GM21360 (cell line): ENCODE measurements at regions not wholly inside any gene's neighbourhood (a gene's known extent, or its start where the extent isn't known, plus 50 kb on each side); places are given as distances from the start of the nearest gene placed in this dataset.

ENCODE experiments used
- ATAC-seq: cut with Tn5 transposase; IDR thresholded peaks from one replicate; pipeline ENCODE4 v1.9.1; 2021; ENCODE audit warnings: mild to moderate bottlenecking, moderate library complexity; ENCODE audit not compliant: unreplicated experiment

DNA sequence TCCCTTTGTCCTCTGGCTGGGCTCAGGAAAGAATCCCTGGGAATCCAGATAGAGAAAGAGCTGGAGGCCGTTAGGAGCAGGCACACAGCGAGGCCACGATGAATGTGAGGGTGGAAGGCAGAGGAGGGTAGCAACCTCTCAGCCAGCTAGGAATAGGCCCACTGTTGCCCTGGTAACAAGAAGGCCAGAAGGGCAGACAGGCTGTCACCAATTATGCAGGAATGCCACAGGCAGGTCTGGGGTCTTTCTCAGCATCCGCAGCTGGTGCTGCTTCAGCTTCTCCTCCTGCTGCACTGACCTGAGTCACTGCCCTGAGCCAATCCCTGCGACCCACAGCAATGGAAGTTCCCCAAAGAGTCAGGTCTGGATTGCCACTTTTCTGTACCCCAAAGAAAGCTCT is 62.8 kb upstream of the C3orf80 start:
- ATAC-seq = no peak

DNA sequence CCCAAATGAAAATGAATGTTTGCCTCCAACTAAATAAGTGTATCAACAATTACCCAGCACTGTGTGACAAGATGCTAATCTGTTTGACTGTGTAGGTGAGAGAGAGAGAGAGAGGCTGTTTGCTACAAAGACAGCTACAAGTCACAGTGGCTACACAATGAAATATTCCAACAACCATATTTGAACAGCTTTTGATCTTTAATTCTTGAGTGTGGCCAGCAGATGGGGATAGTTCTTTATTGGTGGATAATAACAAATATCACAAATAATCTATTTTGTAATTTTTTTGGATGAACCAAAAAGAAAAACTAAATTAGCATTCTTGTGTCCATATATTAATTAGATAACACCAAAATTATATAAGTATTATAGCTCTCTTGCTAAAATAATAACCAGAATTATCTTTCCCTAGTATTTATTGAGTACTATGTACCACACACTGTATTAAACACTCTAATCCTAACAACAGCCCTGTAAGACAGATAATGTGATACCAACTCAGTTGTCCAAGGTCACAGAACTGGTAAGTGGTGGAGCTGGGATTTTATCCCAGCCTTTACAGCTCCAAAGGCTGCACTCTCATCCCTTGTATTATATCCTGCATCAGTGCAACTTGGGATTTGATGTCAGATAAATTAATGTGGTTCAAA is 61.9 kb upstream of the C3orf80 start:
- ATAC-seq = no peak

DNA sequence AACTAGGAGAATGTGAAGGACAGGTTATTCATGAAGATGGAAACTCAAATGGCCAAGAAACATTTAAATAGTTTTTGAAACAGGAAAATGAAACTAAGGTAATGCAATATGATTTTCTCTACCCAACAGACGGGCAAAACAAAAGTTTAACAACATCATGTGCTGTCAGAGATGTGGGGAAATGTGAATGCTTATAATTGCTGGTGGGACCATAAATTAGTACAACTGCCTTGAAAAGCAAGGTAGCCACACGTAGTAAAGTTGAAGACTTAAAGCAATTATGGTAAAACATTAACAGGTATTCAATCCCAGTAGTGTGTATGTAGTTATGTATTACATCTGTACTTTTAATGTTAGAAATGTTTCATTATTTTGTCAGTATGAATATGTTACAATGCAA is 57.0 kb upstream of the C3orf80 start:
- no peak for ATAC-seq

DNA sequence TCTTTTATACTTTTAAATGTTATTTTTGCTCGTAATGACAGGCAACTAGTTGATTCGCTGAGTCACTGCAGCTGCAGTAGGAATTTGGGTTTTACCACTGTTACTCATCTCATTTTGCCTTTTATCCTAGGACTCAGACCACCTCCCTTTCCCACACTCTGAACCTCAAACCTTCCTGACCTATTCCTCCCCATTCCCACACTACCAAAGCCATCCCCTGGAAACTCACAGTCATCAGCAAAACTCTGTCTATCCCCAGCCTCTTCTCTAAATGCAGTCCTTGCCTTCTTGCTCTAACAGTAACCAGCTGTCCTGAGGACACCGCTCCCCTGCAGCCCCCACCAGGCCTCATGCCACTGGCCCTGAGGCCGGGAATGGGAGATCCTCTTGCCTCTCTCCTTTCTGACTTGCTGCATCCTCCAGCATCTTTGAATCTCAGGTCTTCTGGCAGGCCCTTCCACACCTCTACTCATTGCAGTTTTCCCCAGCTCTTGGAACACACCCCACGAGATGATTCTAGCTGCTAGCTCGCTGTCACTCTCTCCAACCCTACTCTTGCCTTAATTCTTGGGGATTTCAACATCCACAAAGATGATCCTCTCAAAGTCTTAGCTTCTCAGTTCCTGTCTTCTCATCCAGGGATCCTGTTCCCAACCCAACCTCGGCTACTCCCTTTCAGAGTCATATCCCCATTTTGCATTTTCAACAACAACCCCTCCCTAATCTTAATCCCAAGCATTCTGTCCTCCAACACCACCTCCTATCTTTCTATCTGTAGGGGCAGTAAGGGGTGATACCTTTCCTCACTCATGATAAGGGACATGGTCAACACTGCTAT is 55.9 kb upstream of the C3orf80 start:
- no peak for ATAC-seq

GRCh38 chr3:160170409-160171370 is 54.5 kb upstream of the C3orf80 start:
- peak; percentile 65 for ATAC-seq

DNA sequence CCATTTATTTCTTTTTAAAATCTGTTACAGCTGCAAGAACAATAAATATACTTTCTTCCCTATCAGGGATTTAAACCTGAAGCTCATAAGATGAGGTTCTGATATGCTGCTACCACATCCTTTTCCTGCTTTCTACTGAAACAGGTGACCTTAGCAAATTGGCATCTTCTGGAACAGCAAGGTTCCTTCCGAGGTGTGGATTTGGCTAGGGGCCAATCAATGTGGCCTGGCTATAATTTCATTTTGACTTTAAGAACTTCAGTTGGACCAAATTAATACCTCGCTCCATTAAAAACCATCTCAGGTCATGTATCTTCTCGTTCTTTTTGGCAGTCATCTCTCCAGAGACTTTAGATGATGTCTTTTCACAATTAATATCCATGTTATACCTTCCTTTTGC is 53.4 kb upstream of the C3orf80 start:
- ATAC-seq = no peak

DNA sequence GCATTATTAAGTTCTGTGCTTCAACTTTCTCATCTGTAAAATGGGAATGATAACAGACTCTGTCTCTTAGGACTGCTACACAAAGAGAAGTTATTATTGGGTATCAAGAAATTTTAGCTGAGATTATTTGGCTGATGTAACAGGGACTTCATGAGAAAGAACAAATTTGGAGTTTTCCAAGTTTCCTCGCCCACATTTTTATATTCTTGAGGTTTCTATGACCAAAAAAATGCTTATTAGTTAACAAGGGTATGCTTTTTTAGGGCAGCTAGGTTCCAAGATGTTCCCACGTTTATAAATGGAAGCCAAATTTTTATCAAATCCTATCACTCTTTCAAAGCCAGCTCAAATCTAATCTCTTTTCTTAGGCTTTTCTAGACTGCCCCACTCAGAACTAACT is 50.6 kb upstream of the C3orf80 start:
- no peak for ATAC-seq
